Osteocyte (in vitro differentiated cells): ENCODE measurements at regions not wholly inside any gene's neighbourhood (a gene's known extent, or its start where the extent isn't known, plus 50 kb on each side); places are given as distances from the start of the nearest gene placed in this dataset.

Experiments
- DNase-seq: peaks from one replicate; pipeline ENCODE4 v3.0.0; 2021; ENCODE audit warnings: mixed read lengths; ENCODE audit not compliant: unreplicated experiment; ENCODE audit errors: extremely low spot score
- H3K27ac Mint-ChIP-seq: one replicate; pipeline ENCODE4 v1.8.0; 2021; ENCODE audit warnings: mild to moderate bottlenecking, mixed read lengths; ENCODE audit not compliant: unreplicated experiment
- H3K27me3 Mint-ChIP-seq: one replicate; pipeline ENCODE4 v1.8.0; 2021; ENCODE audit warnings: mixed read lengths; ENCODE audit not compliant: unreplicated experiment
- H3K36me3 Mint-ChIP-seq: one replicate; pipeline ENCODE4 v1.8.0; 2021; ENCODE audit warnings: mixed read lengths; ENCODE audit not compliant: unreplicated experiment
- H3K4me1 Mint-ChIP-seq: one replicate; pipeline ENCODE4 v1.8.0; 2021; ENCODE audit warnings: mixed read lengths; ENCODE audit not compliant: unreplicated experiment
- H3K4me3 Mint-ChIP-seq: one replicate; pipeline ENCODE4 v1.8.0; 2021; ENCODE audit warnings: mild to moderate bottlenecking, moderate library complexity, mixed read lengths; ENCODE audit not compliant: unreplicated experiment
- H3K9me3 Mint-ChIP-seq: one replicate; pipeline ENCODE4 v1.8.0; 2021; ENCODE audit warnings: mixed read lengths; ENCODE audit not compliant: unreplicated experiment
- TF ChIP-seq, protein P1 (sequence below): fragments of 200-600 bp; sonication (generic); IDR thresholded peaks from 2 replicates; pipeline ENCODE4 v1.5.0; 2021; ENCODE audit warnings: antibody characterized with exemption, mild to moderate bottlenecking, moderate library complexity

DNA sequence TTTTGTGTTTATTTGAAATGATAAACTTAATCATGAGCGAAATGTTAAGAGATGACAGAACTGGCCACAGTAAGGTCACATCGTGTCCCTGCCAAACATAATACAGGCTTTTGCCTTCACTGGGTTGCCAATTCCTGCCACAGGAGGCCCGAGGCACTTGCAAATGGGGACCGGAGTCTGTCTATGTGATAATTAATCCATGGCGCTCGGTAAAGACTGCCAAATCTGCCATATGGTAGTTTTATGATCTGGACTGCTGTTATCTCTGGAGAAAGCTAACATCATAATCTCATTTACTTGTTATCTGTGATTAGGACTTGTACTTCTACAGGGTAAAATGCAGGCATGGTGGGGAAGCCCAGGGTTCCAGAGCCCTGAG lies 170.5 kb upstream of the TSHZ2 start:
- H3K27ac Mint-ChIP-seq, result no peak overlapping the region
- TF ChIP-seq, protein P1, sequence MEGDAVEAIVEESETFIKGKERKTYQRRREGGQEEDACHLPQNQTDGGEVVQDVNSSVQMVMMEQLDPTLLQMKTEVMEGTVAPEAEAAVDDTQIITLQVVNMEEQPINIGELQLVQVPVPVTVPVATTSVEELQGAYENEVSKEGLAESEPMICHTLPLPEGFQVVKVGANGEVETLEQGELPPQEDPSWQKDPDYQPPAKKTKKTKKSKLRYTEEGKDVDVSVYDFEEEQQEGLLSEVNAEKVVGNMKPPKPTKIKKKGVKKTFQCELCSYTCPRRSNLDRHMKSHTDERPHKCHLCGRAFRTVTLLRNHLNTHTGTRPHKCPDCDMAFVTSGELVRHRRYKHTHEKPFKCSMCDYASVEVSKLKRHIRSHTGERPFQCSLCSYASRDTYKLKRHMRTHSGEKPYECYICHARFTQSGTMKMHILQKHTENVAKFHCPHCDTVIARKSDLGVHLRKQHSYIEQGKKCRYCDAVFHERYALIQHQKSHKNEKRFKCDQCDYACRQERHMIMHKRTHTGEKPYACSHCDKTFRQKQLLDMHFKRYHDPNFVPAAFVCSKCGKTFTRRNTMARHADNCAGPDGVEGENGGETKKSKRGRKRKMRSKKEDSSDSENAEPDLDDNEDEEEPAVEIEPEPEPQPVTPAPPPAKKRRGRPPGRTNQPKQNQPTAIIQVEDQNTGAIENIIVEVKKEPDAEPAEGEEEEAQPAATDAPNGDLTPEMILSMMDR, result no peak
- H3K4me3 Mint-ChIP-seq, result no peak overlapping the region
- H3K9me3 Mint-ChIP-seq, result peaks cover 5% of the 10 kb centered on the region
- DNase-seq, result no peak
- H3K27me3 Mint-ChIP-seq, result no peaks in the 10 kb centered on the region
- no peaks in the 10 kb centered on the region for H3K4me1 Mint-ChIP-seq
- H3K36me3 Mint-ChIP-seq, result no peaks in the 10 kb centered on the region

DNA sequence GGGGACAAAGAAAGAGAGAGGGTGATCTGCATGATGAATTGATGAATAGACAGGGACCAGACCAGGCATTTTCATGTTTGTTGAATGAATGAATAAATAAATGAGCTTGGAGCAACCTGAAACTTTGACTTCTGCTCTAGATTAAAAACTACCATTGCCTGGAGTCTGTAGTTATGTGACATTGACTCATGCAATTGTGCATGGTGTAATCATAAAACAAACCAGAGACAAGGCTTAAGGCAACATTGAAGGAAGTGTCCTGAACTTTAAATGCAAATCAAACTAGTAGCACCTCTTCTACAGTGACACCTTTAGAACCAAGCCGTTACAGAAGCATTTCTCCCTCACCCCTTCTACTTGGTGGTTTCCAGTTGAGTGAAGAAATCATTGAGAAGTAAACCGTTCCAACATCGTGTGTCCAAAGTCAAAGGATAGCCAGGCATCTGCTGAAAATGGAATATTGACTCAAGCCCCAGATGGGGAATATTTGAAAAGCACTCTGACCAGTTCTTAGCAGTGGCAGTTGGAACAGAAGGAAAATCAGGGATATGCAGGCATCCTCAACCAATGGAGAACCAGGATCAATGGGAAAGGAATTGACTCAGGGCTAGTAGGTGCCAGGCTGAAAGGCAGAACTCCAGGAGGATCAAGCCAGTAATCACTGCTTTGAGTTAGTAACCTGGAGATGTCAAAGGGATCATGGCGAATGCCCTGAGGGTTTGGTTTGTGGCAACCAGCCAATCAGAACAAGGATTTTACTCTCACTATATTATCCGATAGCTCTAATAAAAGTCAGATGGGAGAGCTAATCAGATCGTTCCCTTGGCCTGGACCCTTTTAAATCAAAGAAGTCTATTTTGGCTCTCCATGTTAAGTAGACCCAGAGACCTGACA lies 171.2 kb upstream of the TSHZ2 start:
- H3K36me3 Mint-ChIP-seq, result no peaks in the 10 kb centered on the region
- H3K27ac Mint-ChIP-seq, result no peak overlapping the region
- no peaks in the 10 kb centered on the region for H3K27me3 Mint-ChIP-seq
- H3K4me3 Mint-ChIP-seq, result no peak overlapping the region
- TF ChIP-seq, protein P1, result no peak
- H3K4me1 Mint-ChIP-seq, result no peaks in the 10 kb centered on the region
- H3K9me3 Mint-ChIP-seq, result peaks cover 5% of the 10 kb centered on the region
- DNase-seq, result no peak

DNA sequence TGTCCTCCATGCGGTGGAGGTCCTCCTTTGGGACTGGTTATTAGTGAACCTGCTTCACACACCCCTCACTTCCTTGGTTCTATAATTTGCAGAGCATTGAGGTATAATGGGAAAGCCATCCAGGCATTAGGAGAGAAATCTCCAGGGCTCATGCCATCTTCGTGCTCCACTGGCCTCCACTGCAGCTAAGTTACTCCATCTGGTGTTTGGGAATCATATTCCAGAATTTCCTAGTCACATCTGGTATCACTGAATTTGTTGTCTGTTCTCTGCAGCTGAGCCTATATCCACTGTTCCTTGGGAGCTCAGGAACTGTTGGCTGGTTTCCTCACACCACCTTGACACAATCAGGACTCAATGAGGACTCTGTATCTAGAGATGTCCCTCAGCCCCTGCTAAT lies 173.0 kb upstream of the TSHZ2 start:
- Mint-ChIP-seq H3K36me3 (no peaks in the 10 kb centered on the region), H3K4me1 (no peaks in the 10 kb centered on the region), H3K27me3 (no peaks in the 10 kb centered on the region), H3K4me3 (no peak overlapping the region), H3K27ac (no peak overlapping the region), H3K9me3 (peaks cover 5% of the 10 kb centered on the region)
- no peak for DNase-seq
- TF ChIP-seq, protein P1, result no peak

DNA sequence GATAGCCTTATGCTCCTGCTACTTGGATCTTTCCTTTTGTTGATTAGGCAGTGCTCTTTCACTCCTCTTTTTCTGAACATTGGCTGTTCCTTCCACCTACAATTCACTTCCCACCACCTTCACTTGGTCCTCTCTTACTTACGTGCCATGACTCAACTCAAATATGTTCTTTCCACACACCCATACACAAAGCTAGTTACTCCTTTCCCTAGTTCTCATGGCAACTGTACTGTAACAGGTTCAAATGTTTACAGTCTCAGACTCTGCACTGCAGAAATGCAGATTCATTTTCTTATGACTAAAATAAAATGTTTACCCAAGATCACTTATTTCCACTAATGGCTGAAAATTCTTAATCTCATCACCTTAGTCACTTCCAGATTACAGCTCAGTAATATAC lies 174.0 kb upstream of the TSHZ2 start:
- Mint-ChIP-seq H3K36me3 (no peaks in the 10 kb centered on the region), H3K4me1 (no peaks in the 10 kb centered on the region), H3K4me3 (no peak overlapping the region), H3K27me3 (no peaks in the 10 kb centered on the region), H3K9me3 (peaks cover 5% of the 10 kb centered on the region), H3K27ac (no peak overlapping the region)
- DNase-seq, result no peak
- TF ChIP-seq, protein P1, result no peak

DNA sequence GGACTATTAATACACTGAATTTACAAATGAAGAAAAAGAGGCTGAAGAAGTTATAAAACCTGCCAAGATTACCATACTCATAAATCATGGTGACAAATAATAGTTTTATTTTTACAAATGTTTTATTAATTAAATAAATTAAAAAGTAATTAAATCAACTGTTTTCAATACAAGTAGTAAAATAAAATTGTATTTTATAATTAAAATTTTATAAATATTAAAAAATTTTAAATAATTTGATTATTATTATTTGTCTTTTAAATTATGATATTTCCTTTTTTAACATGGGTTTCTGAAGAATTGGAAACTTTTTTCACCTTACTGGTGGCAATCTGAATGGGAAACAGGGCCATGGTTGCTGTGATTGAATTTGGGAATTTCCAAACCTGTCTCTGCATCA lies 177.3 kb upstream of the TSHZ2 start:
- peaks cover 5% of the 10 kb centered on the region for H3K9me3 Mint-ChIP-seq

More for the DNA sequence above, 177.3 kb upstream of the TSHZ2 start:
- H3K27ac Mint-ChIP-seq, result no peak overlapping the region
- no peak overlapping the region for H3K4me3 Mint-ChIP-seq
- DNase-seq, result no peak
- no peaks in the 10 kb centered on the region for H3K4me1 Mint-ChIP-seq
- TF ChIP-seq, protein P1, result no peak
- no peaks in the 10 kb centered on the region for H3K27me3 Mint-ChIP-seq
- no peaks in the 10 kb centered on the region for H3K36me3 Mint-ChIP-seq
